GM23338 (cell line): ENCODE measurements at regions not wholly inside any gene's neighbourhood (a gene's known extent, or its start where the extent isn't known, plus 50 kb on each side); places are given as distances from the start of the nearest gene placed in this dataset.

ENCODE experiments used
- ATAC-seq: fragments of 200-7000 bp; cut with Tn5 transposase; 3 replicates; pipeline ENCODE4 v1.9.1; 2020
- DNase-seq: peaks from one replicate; pipeline ENCODE4 v3.0.0-alpha.2; 2015; ENCODE audit warnings: low spot score
- H2AFZ ChIP-seq: fragments of 200-600 bp; sonication (generic); 2 replicates; pipeline ENCODE4 v1.8.0; 2016; ENCODE audit warnings: antibody characterized with exemption, mild to moderate bottlenecking, moderate library complexity
- H3F3A ChIP-seq: fragments of 200-600 bp; sonication (generic); replicated peaks from 2 replicates; pipeline ENCODE4 v1.8.0; 2017; ENCODE audit warnings: antibody characterized with exemption, mixed run types, low read depth
- H3K27ac ChIP-seq: fragments of 200-600 bp; sonication (generic); 2 replicates; pipeline ENCODE4 v1.6.1; 2016; ENCODE audit warnings: low read depth
- H3K27me3 ChIP-seq: fragments of 200-600 bp; sonication (generic); 2 replicates; pipeline ENCODE4 v1.8.0; 2016; ENCODE audit warnings: mild to moderate bottlenecking, mixed run types, moderate library complexity; ENCODE audit not compliant: insufficient read depth
- H3K36me3 ChIP-seq: fragments of 200-600 bp; sonication (generic); 2 replicates; pipeline ENCODE4 v1.8.0; 2016; ENCODE audit warnings: mild to moderate bottlenecking; ENCODE audit not compliant: insufficient read depth
- H3K4me1 ChIP-seq: fragments of 200-600 bp; sonication (generic); 2 replicates; pipeline ENCODE4 v1.8.0; 2016; ENCODE audit warnings: mild to moderate bottlenecking, moderate library complexity; ENCODE audit not compliant: insufficient read depth
- H3K4me2 ChIP-seq: fragments of 200-600 bp; sonication (generic); 2 replicates; pipeline ENCODE4 v1.7.1; 2017; ENCODE audit warnings: mixed run types
- H3K4me3 ChIP-seq: fragments of 200-600 bp; sonication (generic); 2 replicates; pipeline ENCODE4 v1.6.1; 2016; ENCODE audit warnings: mixed run types
- H3K79me2 ChIP-seq: fragments of 200-600 bp; sonication (generic); replicated peaks from 2 replicates; pipeline ENCODE4 v1.8.0; 2017; ENCODE audit warnings: mild to moderate bottlenecking; ENCODE audit not compliant: insufficient read depth
- H3K9me2 ChIP-seq: fragments of 200-600 bp; sonication (generic); 2 replicates; pipeline ENCODE4 v1.8.0; 2017; ENCODE audit not compliant: insufficient read depth
- H4K20me1 ChIP-seq: fragments of 200-600 bp; sonication (generic); replicated peaks from 2 replicates; pipeline ENCODE4 v1.8.0; 2017; ENCODE audit warnings: mild to moderate bottlenecking; ENCODE audit not compliant: insufficient read depth
- H3K27ac Mint-ChIP-seq: 2 replicates; pipeline ENCODE4 v1.8.0; 2020; ENCODE audit warnings: inconsistent platforms, mild to moderate bottlenecking, moderate library complexity, mixed read lengths
- H3K27me3 Mint-ChIP-seq: 3 replicates; pipeline ENCODE4 v1.8.0; 2022; ENCODE audit warnings: low read depth, mild to moderate bottlenecking, moderate library complexity, mixed read lengths, inconsistent platforms; ENCODE audit not compliant: insufficient read depth, poor library complexity
- H3K36me3 Mint-ChIP-seq: 3 replicates; pipeline ENCODE4 v1.8.0; 2021; ENCODE audit warnings: low read depth, mild to moderate bottlenecking, inconsistent platforms, moderate library complexity, mixed read lengths
- H3K4me1 Mint-ChIP-seq: 3 replicates; pipeline ENCODE4 v1.8.0; 2020; ENCODE audit warnings: mild to moderate bottlenecking, inconsistent platforms, mixed read lengths
- H3K4me3 Mint-ChIP-seq: 3 replicates; pipeline ENCODE4 v1.8.0; 2021; ENCODE audit warnings: moderate library complexity, mild to moderate bottlenecking, inconsistent platforms, mixed read lengths
- H3K9me3 Mint-ChIP-seq: 3 replicates; pipeline ENCODE4 v1.8.0; 2020; ENCODE audit warnings: moderate library complexity, mild to moderate bottlenecking, inconsistent platforms, mixed read lengths
- CREB1 ChIP-seq: fragments of 250-450 bp; sonication (Bioruptor Pico); IDR thresholded peaks from 2 replicates; pipeline ENCODE4 v1.5.0; 2020; ENCODE audit warnings: low read depth, mild to moderate bottlenecking, moderate library complexity
- CTCF ChIP-seq, 2 experiments: fragments of 200-600 bp in 1 of 2; sonication (generic) in 1 of 2; conservative IDR thresholded peaks; 2 replicates each; pipeline versions ENCODE4 v1.5.1 to v1.6.1; 2016 to 2017; ENCODE audit warnings: antibody characterized with exemption in 2 of 2, low read depth in 2 of 2, mild to moderate bottlenecking in 2 of 2, moderate library complexity in 1 of 2
- ETS1 ChIP-seq: IDR thresholded peaks from 2 replicates; pipeline ENCODE4 v1.6.1; 2016; ENCODE audit warnings: antibody characterized with exemption
- EZH2 ChIP-seq: fragments of 200-600 bp; sonication (generic); IDR thresholded peaks from one replicate; pipeline ENCODE4 v1.8.0; 2017; ENCODE audit warnings: antibody characterized with exemption, mild to moderate bottlenecking, low read depth; ENCODE audit not compliant: unreplicated experiment
- EZH2phosphoT487 ChIP-seq: fragments of 200-600 bp; sonication (generic); IDR thresholded peaks from one replicate; pipeline ENCODE4 v1.8.1; 2018; ENCODE audit warnings: antibody characterized with exemption; ENCODE audit not compliant: unreplicated experiment
- JUNB ChIP-seq: IDR thresholded peaks from one replicate; pipeline ENCODE4 v1.6.1; 2016; ENCODE audit warnings: antibody characterized with exemption; ENCODE audit not compliant: unreplicated experiment
- NANOG ChIP-seq: IDR thresholded peaks from 2 replicates; pipeline ENCODE4 v1.6.1; 2016; ENCODE audit warnings: antibody characterized with exemption, borderline replicate concordance
- POLR2AphosphoS5 ChIP-seq: IDR thresholded peaks from 2 replicates; pipeline ENCODE4 v1.6.1; 2016; ENCODE audit warnings: antibody characterized with exemption, low read depth
- REST ChIP-seq: IDR thresholded peaks from one replicate; pipeline ENCODE4 v1.6.1; 2018; ENCODE audit warnings: antibody characterized with exemption; ENCODE audit not compliant: unreplicated experiment
- STAT1 ChIP-seq: IDR thresholded peaks from one replicate; pipeline ENCODE4 v1.6.1; 2016; ENCODE audit warnings: antibody characterized with exemption; ENCODE audit not compliant: unreplicated experiment
- ZNF114 ChIP-seq: fragments of 250-450 bp; sonication (Bioruptor Pico); IDR thresholded peaks from 2 replicates; pipeline ENCODE4 v1.5.0; 2020; ENCODE audit warnings: mild to moderate bottlenecking, moderate library complexity
- TF ChIP-seq, protein P1 (sequence below): fragments of 250-450 bp; sonication (Bioruptor Pico); IDR thresholded peaks from 2 replicates; pipeline ENCODE4 v1.5.0; 2020; ENCODE audit warnings: mild to moderate bottlenecking, moderate library complexity

- TF ChIP-seq ETS1, result no peak
- TF ChIP-seq STAT1, result no peak
- TF ChIP-seq EZH2phosphoT487, result no peak
- no peak for TF ChIP-seq CTCF (conservative IDR thresholded peaks at IDR 0.05; ENCODE audit: low read depth in 2 of 2)
- no peak for TF ChIP-seq CREB1 (CRISPR knock-in tag)
- TF ChIP-seq REST, result no peak
- no peak for TF ChIP-seq NANOG
- no peak for TF ChIP-seq EZH2
Observed at GRCh38 chr12:58711974-58712373, 208.3 kb downstream of the LRIG3 start (continued).

GRCh38 chr12:58712976-58713375 is 207.3 kb downstream of the LRIG3 start:
- no peaks in the 10 kb centered on the region for H3F3A ChIP-seq
- no peak for DNase-seq
- Mint-ChIP-seq H3K27me3 (peaks cover 3% of the 10 kb centered on the region), H3K27ac (no peak overlapping the region), H3K36me3 (peaks cover 33% of the 10 kb centered on the region), H3K4me3 (no peak overlapping the region), H3K4me1 (peaks cover 17% of the 10 kb centered on the region), H3K9me3 (peaks cover 38% of the 10 kb centered on the region)
- peaks cover 14% of the 10 kb centered on the region for H3K4me1 ChIP-seq
- H3K27ac ChIP-seq, result no peak overlapping the region
- no peaks in the 10 kb centered on the region for H3K9me2 ChIP-seq
- no peaks in the 10 kb centered on the region for H4K20me1 ChIP-seq
- TF ChIP-seq CREB1 (CRISPR knock-in tag) (no peak), JUNB (no peak), ZNF114 (CRISPR knock-in tag) (no peak), POLR2AphosphoS5 (no peak), NANOG (no peak), STAT1 (no peak)
- TF ChIP-seq, protein P1, sequence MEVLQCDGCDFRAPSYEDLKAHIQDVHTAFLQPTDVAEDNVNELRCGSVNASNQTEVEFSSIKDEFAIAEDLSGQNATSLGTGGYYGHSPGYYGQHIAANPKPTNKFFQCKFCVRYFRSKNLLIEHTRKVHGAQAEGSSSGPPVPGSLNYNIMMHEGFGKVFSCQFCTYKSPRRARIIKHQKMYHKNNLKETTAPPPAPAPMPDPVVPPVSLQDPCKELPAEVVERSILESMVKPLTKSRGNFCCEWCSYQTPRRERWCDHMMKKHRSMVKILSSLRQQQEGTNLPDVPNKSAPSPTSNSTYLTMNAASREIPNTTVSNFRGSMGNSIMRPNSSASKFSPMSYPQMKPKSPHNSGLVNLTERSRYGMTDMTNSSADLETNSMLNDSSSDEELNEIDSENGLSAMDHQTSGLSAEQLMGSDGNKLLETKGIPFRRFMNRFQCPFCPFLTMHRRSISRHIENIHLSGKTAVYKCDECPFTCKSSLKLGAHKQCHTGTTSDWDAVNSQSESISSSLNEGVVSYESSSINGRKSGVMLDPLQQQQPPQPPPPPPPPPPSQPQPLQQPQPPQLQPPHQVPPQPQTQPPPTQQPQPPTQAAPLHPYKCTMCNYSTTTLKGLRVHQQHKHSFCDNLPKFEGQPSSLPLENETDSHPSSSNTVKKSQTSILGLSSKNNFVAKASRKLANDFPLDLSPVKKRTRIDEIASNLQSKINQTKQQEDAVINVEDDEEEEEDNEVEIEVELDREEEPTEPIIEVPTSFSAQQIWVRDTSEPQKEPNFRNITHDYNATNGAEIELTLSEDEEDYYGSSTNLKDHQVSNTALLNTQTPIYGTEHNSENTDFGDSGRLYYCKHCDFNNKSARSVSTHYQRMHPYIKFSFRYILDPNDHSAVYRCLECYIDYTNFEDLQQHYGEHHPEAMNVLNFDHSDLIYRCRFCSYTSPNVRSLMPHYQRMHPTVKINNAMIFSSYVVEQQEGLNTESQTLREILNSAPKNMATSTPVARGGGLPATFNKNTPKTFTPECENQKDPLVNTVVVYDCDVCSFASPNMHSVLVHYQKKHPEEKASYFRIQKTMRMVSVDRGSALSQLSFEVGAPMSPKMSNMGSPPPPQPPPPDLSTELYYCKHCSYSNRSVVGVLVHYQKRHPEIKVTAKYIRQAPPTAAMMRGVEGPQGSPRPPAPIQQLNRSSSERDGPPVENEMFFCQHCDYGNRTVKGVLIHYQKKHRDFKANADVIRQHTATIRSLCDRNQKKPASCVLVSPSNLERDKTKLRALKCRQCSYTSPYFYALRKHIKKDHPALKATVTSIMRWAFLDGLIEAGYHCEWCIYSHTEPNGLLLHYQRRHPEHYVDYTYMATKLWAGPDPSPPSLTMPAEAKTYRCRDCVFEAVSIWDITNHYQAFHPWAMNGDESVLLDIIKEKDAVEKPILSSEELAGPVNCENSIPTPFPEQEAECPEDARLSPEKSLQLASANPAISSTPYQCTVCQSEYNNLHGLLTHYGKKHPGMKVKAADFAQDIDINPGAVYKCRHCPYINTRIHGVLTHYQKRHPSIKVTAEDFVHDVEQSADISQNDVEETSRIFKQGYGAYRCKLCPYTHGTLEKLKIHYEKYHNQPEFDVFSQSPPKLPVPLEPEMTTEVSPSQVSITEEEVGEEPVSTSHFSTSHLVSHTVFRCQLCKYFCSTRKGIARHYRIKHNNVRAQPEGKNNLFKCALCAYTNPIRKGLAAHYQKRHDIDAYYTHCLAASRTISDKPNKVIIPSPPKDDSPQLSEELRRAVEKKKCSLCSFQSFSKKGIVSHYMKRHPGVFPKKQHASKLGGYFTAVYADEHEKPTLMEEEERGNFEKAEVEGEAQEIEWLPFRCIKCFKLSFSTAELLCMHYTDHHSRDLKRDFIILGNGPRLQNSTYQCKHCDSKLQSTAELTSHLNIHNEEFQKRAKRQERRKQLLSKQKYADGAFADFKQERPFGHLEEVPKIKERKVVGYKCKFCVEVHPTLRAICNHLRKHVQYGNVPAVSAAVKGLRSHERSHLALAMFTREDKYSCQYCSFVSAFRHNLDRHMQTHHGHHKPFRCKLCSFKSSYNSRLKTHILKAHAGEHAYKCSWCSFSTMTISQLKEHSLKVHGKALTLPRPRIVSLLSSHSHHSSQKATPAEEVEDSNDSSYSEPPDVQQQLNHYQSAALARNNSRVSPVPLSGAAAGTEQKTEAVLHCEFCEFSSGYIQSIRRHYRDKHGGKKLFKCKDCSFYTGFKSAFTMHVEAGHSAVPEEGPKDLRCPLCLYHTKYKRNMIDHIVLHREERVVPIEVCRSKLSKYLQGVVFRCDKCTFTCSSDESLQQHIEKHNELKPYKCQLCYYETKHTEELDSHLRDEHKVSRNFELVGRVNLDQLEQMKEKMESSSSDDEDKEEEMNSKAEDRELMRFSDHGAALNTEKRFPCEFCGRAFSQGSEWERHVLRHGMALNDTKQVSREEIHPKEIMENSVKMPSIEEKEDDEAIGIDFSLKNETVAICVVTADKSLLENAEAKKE (CRISPR knock-in tag), result no peak
- no peak overlapping the region for H2AFZ ChIP-seq
- peaks cover 7% of the 10 kb centered on the region; the same call in 1 of the 2 replicates for H3K36me3 ChIP-seq
- no peaks in the 10 kb centered on the region for H3K27me3 ChIP-seq
- H3K79me2 ChIP-seq, result no peaks in the 10 kb centered on the region
- no peak for ATAC-seq
- peak overlapping the region; percentile 35 for H3K4me2 ChIP-seq
- no peak overlapping the region for H3K4me3 ChIP-seq
